ENCODE measurements at regions not wholly inside any gene's neighbourhood (a gene's known extent, or its start where the extent isn't known, plus 50 kb on each side); places are given as distances from the start of the nearest gene placed in this dataset.

GRCh38 chr14:99041141-99041819 is 230.7 kb downstream of the BCL11B start:
- Histone ChIP-seq H3K4me1 (no peaks in the 10 kb centered on the region), H3K27me3 (no peaks in the 10 kb centered on the region), H3K36me3 (no peaks in the 10 kb centered on the region), H3K27ac (no peak overlapping the region), H3K4me3 (no peak overlapping the region), H3K9me3 (no peaks in the 10 kb centered on the region), H3K9ac (ENCODE audit: low read depth in 2 of 2, low read length in 2 of 2) (no peak overlapping the region)
- DNase-seq: no peak
- TF ChIP-seq CTCF (IDR thresholded peaks at IDR 0.05): no peak
- intact Hi-C loops (cut with DNase I): no loop called here

- H3K27me3 ChIP-seq: no peaks in the 10 kb centered on the region
- H3K36me3 ChIP-seq: no peaks in the 10 kb centered on the region
- H3K9me3 ChIP-seq: no peaks in the 10 kb centered on the region
- H3K4me1 ChIP-seq: no peaks in the 10 kb centered on the region
- intact Hi-C loops (cut with DNase I): no loop called here
- no peak for DNase-seq
- no peak overlapping the region for H3K9ac ChIP-seq (ENCODE audit: low read depth in 2 of 2, low read length in 2 of 2)
- TF ChIP-seq CTCF (IDR thresholded peaks at IDR 0.05): no peak
- no peak overlapping the region for H3K4me3 ChIP-seq
- no peak overlapping the region for H3K27ac ChIP-seq
Measured at GRCh38 chr14:99041820-99042174, 230.2 kb downstream of the BCL11B start.

GRCh38 chr14:99042381-99043266 is 229.4 kb downstream of the BCL11B start:
- no peak overlapping the region for H3K27ac ChIP-seq
- no peaks in the 10 kb centered on the region for H3K36me3 ChIP-seq
- no peaks in the 10 kb centered on the region for H3K9me3 ChIP-seq
- no peak overlapping the region for H3K9ac ChIP-seq (ENCODE audit: low read depth in 2 of 2, low read length in 2 of 2)
- intact Hi-C loops (cut with DNase I): no loop called here
- no peaks in the 10 kb centered on the region for H3K4me1 ChIP-seq
- TF ChIP-seq CTCF (IDR thresholded peaks at IDR 0.05): no peak
- no peaks in the 10 kb centered on the region for H3K27me3 ChIP-seq
- DNase-seq: no peak
- H3K4me3 ChIP-seq: no peak overlapping the region

- no peak for TF ChIP-seq CTCF (IDR thresholded peaks at IDR 0.05)
- no peak for DNase-seq
- Histone ChIP-seq H3K36me3 (no peaks in the 10 kb centered on the region), H3K27ac (no peak overlapping the region), H3K9ac (ENCODE audit: low read depth in 2 of 2, low read length in 2 of 2) (no peak overlapping the region), H3K27me3 (no peaks in the 10 kb centered on the region), H3K9me3 (no peaks in the 10 kb centered on the region), H3K4me1 (no peaks in the 10 kb centered on the region), H3K4me3 (no peak overlapping the region)
- intact Hi-C loops (cut with DNase I): no loop called here
Measured at GRCh38 chr14:99043267-99043615, 228.8 kb downstream of the BCL11B start.

GRCh38 chr14:99043756-99044155 is 228.2 kb downstream of the BCL11B start:
- no peaks in the 10 kb centered on the region for H3K36me3 ChIP-seq

More at GRCh38 chr14:99043756-99044155, 228.2 kb downstream of the BCL11B start:
- H3K9ac ChIP-seq (ENCODE audit: low read depth in 2 of 2, low read length in 2 of 2): no peak overlapping the region
- H3K27me3 ChIP-seq: no peaks in the 10 kb centered on the region
- intact Hi-C loops (cut with DNase I): no loop called here
- no peak for DNase-seq
- H3K9me3 ChIP-seq: no peaks in the 10 kb centered on the region
- no peak for TF ChIP-seq CTCF (IDR thresholded peaks at IDR 0.05)
- no peak overlapping the region for H3K4me3 ChIP-seq
- no peak overlapping the region for H3K27ac ChIP-seq
- no peaks in the 10 kb centered on the region for H3K4me1 ChIP-seq

Measured in colonic mucosa (tissue), 4 donors.